RKO (cell line): ENCODE measurements at regions not wholly inside any gene's neighbourhood (a gene's known extent, or its start where the extent isn't known, plus 50 kb on each side); places are given as distances from the start of the nearest gene placed in this dataset.

Experiments
- DNase-seq: peaks from one replicate; pipeline ENCODE4 v3.0.0-alpha.2; 2016; ENCODE audit warnings: low spot score

- no peak for DNase-seq
Measured at GRCh38 chr5:60374409-60374808, 325.6 kb downstream of the DEPDC1B start.

GRCh38 chr5:60372786-60373185 lies 327.2 kb downstream of the DEPDC1B start:
- no peak for DNase-seq

- DNase-seq = no peak
Measured at GRCh38 chr5:60371065-60371464, 328.9 kb downstream of the DEPDC1B start.

- DNase-seq = no peak
Measured at GRCh38 chr5:60370508-60370907, 329.5 kb downstream of the DEPDC1B start.

GRCh38 chr5:60369391-60369790 lies 330.6 kb downstream of the DEPDC1B start:
- no peak for DNase-seq

GRCh38 chr5:60368100-60368499 lies 331.9 kb downstream of the DEPDC1B start:
- DNase-seq = no peak

GRCh38 chr5:60366489-60366888 lies 333.5 kb downstream of the DEPDC1B start:
- no peak for DNase-seq

- no peak for DNase-seq
Measured at GRCh38 chr5:60365001-60365400, 335.0 kb downstream of the DEPDC1B start.

GRCh38 chr5:60362158-60362557 lies 337.8 kb downstream of the DEPDC1B start:
- DNase-seq = no peak

GRCh38 chr5:60360355-60360754 lies 339.6 kb downstream of the DEPDC1B start:
- no peak for DNase-seq

GRCh38 chr5:60357302-60357701 lies 342.7 kb downstream of the DEPDC1B start:
- DNase-seq = no peak

GRCh38 chr5:60356745-60357144 lies 343.2 kb downstream of the DEPDC1B start:
- no peak for DNase-seq

GRCh38 chr5:60355181-60355580 lies 344.8 kb downstream of the DEPDC1B start:
- no peak for DNase-seq

- DNase-seq = no peak
Measured at GRCh38 chr5:60354311-60354710, 345.7 kb downstream of the DEPDC1B start.

- DNase-seq = no peak
Measured at GRCh38 chr5:60352992-60353599, 346.9 kb downstream of the DEPDC1B start.

GRCh38 chr5:60350794-60351193 lies 349.2 kb downstream of the DEPDC1B start:
- DNase-seq = no peak

- DNase-seq = no peak
Measured at GRCh38 chr5:60349891-60350415, 350.0 kb downstream of the DEPDC1B start.

- DNase-seq = peak; percentile 9
Measured at GRCh38 chr5:60346393-60346792, 353.6 kb downstream of the DEPDC1B start.

- DNase-seq = no peak
Measured at GRCh38 chr5:60343102-60343501, 356.9 kb downstream of the DEPDC1B start.

- no peak for DNase-seq
Measured at GRCh38 chr5:60340965-60341471, 358.9 kb downstream of the DEPDC1B start.

- no peak for DNase-seq
Measured at GRCh38 chr5:60340326-60340725, 359.6 kb downstream of the DEPDC1B start.

GRCh38 chr5:60339691-60340201 lies 360.2 kb downstream of the DEPDC1B start:
- no peak for DNase-seq

GRCh38 chr5:60338846-60339245 lies 361.1 kb downstream of the DEPDC1B start:
- DNase-seq = no peak

GRCh38 chr5:60336491-60336890 lies 363.5 kb downstream of the DEPDC1B start:
- no peak for DNase-seq
